NT2/D1 (cell line): ENCODE measurements at regions not wholly inside any gene's neighbourhood (a gene's known extent, or its start where the extent isn't known, plus 50 kb on each side); places are given as distances from the start of the nearest gene placed in this dataset.

Source experiments
- SUZ12 ChIP-seq: IDR thresholded peaks from 2 replicates; pipeline ENCODE4 v1.6.1; 2011; ENCODE audit not compliant: insufficient read length, insufficient read depth; ENCODE audit errors: extremely low read depth
- YY1 ChIP-seq: IDR thresholded peaks from 2 replicates; pipeline ENCODE4 v1.6.1; 2011; ENCODE audit not compliant: insufficient read length, insufficient read depth
- ZNF274 ChIP-seq: IDR thresholded peaks from 2 replicates; pipeline ENCODE4 v1.6.1; 2011; ENCODE audit warnings: mild to moderate bottlenecking, low read depth, low read length

GRCh38 chr9:7246917-7247522, 489.2 kb downstream of the KDM4C start:
- TF ChIP-seq YY1 (no peak), ZNF274 (no peak), SUZ12 (no peak)
